Psoas muscle (tissue), 7 donors: ENCODE measurements at regions not wholly inside any gene's neighbourhood (a gene's known extent, or its start where the extent isn't known, plus 50 kb on each side); places are given as distances from the start of the nearest gene placed in this dataset.

Experiments used
- ATAC-seq, 4 donors: fragments of 200-7000 bp; cut with Tn5 transposase; one replicate each; pipeline ENCODE4 v1.9.1; 2020; ENCODE audit warnings: moderate library complexity in 3 of 4, mild to moderate bottlenecking in 2 of 4
- DNase-seq, 2 donors: peaks; one replicate each; pipeline ENCODE4 v3.0.0-alpha.2; 2020
- H3K27ac ChIP-seq: fragments of 200-600 bp; one replicate; pipeline ENCODE4 v1.8.0; 2022
- H3K27me3 ChIP-seq, 3 donors: fragments of 200-600 bp in 1 of 3; one replicate each; pipeline versions ENCODE4 v1.6.1 to v1.8.0; 2013 to 2022; ENCODE audit warnings: low read length in 2 of 3, mild to moderate bottlenecking in 2 of 3, moderate library complexity in 1 of 3; ENCODE audit not compliant: insufficient read depth in 3 of 3
- H3K36me3 ChIP-seq, 2 donors: fragments of 200-600 bp in 1 of 2; one replicate each; pipeline versions ENCODE4 v1.6.1 to v1.8.0; 2013 to 2022; ENCODE audit warnings: low read depth in 1 of 2, mild to moderate bottlenecking in 1 of 2, moderate library complexity in 1 of 2; ENCODE audit not compliant: insufficient read depth in 1 of 2
- H3K4me1 ChIP-seq: fragments of 200-600 bp; one replicate; pipeline ENCODE4 v1.8.0; 2022
- H3K4me3 ChIP-seq: fragments of 200-600 bp; one replicate; pipeline ENCODE4 v1.8.0; 2022; ENCODE audit warnings: mild to moderate bottlenecking
- H3K9me3 ChIP-seq: fragments of 200-600 bp; one replicate; pipeline ENCODE4 v1.8.0; 2022
- CTCF ChIP-seq: fragments of 200-600 bp; IDR thresholded peaks from one replicate; pipeline ENCODE4 v1.8.0; 2022; ENCODE audit warnings: antibody characterized with exemption
- WGBS, 3 donors: extraction: QIAGEN DNeasy Blood & Tissue Kit; methylation state at CpG; one replicate each; pipeline versions ENCODE4 v1.1.6 to v1.1.7; 2013; 5-methylcytosine and 5-hydroxymethylcytosine counted together
- intact Hi-C, 2 donors: fragments of 100-400 bp; cut with DNase I; formaldehyde crosslinking; loops; one replicate each; pipeline versions ENCODE4 v1.11.0 to v1.14.2; 2022
- donor health status: healthy with polysubstance abuse.
- donor health status: DM: no; HTN: no; CAD: no; lungs with moderate emphysema.
- donor health status: Bipolar disorder and iron deficiency.
- donor health status: healthy.
- donor health status: DM: yes; HTN: yes; CAD: no.
- donor health status: DM: no; HTN: no; CAD: no.
- donor health status: DM: yes; HTN: yes; CAD: no.

DNA sequence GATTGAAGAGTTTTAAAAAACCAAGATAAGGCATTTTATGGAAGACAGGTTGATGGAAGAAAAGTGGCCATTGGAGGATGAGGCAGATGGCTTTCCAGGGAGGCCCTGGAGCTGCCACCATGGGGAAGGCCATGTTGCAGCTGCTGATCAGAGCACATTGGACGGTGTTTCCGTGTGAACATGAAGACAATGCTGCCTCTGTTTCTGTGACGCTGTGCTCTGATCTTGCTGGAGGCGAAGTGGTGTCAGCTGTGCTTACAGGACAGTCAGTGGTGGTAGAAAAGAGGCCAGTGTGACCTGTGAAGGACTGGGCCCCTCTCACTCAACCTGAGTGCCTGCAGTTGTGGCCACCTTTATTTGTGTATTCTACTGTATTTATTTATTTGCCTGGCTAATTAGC lies 132.9 kb downstream of the FAM204A start:
- H3K4me1 ChIP-seq: no peaks in the 10 kb centered on the region
- intact Hi-C loops: no loop called here
- no peaks in the 10 kb centered on the region for H3K36me3 ChIP-seq
- no peaks in the 10 kb centered on the region for H3K9me3 ChIP-seq
- H3K4me3 ChIP-seq: no peak overlapping the region
- 30 to 54% (median 35%) methylated on average over 4 of the region's 4 CpGs for WGBS, 3 donors
- no peak for DNase-seq
- TF ChIP-seq CTCF: no peak
- H3K27me3 ChIP-seq: no peaks in the 10 kb centered on the region
- no peak overlapping the region for H3K27ac ChIP-seq
- ATAC-seq: no peak

DNA sequence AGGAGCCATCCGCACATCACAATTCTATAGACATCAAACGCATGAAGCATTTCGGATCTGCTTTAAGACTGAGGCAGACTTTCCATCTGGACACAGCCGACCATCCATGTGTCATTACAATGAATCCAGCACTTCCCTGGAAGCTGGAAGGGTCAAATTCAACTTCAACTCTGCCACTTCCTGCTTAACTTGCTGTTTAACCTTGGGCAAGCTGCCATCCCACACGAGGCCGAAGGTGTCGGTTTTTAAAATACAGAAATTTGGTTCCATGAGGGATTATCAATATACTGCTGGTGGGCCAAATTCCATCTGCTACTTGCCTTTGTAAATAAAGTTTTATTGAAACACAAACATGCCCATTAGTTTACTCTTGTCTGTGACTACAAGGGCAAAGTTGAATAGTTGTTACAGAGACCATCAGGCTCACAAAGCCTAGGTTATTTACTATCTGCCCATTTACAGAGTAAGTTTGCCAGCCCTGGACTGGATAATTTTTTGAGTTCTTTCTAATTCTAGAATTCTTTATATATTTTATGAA lies 134.6 kb downstream of the FAM204A start:
- Histone ChIP-seq H3K4me1 (no peaks in the 10 kb centered on the region), H3K27me3 (no peaks in the 10 kb centered on the region), H3K4me3 (no peak overlapping the region), H3K27ac (no peak overlapping the region), H3K9me3 (no peaks in the 10 kb centered on the region), H3K36me3 (no peaks in the 10 kb centered on the region)
- ATAC-seq: no peak
- 71 to 75% (median 74%) methylated on average over 7 of the region's 7 CpGs for WGBS, 3 donors
- no peak for DNase-seq
- intact Hi-C loops: no loop called here
- TF ChIP-seq CTCF: no peak

GRCh38 chr10:118204292-118204943 lies 137.7 kb downstream of the FAM204A start:
- no peak for DNase-seq
- no peak overlapping the region for H3K27ac ChIP-seq
- no peak for ATAC-seq
- 68 to 73% (median 69%) methylated on average over 3 of the region's 3 CpGs for WGBS, 3 donors
- no peaks in the 10 kb centered on the region for H3K9me3 ChIP-seq
- H3K27me3 ChIP-seq: no peaks in the 10 kb centered on the region
- no peaks in the 10 kb centered on the region for H3K36me3 ChIP-seq
- no peak overlapping the region for H3K4me3 ChIP-seq
- intact Hi-C loops: no loop called here
- TF ChIP-seq CTCF: no peak
- H3K4me1 ChIP-seq: no peaks in the 10 kb centered on the region

DNA sequence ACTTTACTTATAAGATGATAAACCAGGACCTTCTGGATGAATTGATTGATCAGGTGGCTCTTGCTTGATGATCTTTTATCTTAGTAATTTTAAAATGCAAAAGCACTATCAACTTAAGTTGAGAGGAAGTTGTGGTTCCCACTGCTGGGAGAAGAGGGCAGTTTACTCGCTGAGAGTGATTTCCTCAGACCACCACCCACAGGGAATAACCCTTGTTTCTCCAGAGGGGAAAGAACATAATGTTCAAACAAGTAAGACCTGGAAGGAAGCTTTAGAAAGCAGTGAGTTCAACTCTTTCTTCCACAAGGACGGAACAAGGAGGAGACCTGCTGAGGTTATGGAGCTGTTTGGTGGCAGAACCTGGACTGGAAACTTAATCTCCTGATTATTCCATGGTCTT lies 138.7 kb downstream of the FAM204A start:
- intact Hi-C loops: no loop called here
- 46 to 51% (median 48%) methylated on average over 2 of the region's 2 CpGs for WGBS, 3 donors

More for the DNA sequence above, 138.7 kb downstream of the FAM204A start:
- no peak for DNase-seq
- Histone ChIP-seq H3K4me3 (no peak overlapping the region), H3K36me3 (no peaks in the 10 kb centered on the region), H3K27me3 (no peaks in the 10 kb centered on the region), H3K9me3 (no peaks in the 10 kb centered on the region), H3K27ac (no peak overlapping the region), H3K4me1 (no peaks in the 10 kb centered on the region)
- no peak for TF ChIP-seq CTCF
- no peak for ATAC-seq
